Nephron progenitor cell (in vitro differentiated cells): ENCODE measurements at regions not wholly inside any gene's neighbourhood (a gene's known extent, or its start where the extent isn't known, plus 50 kb on each side); places are given as distances from the start of the nearest gene placed in this dataset.

Experiments
- DNase-seq: peaks from one replicate; pipeline ENCODE4 v3.0.0; 2021
- H3K27ac Mint-ChIP-seq: 2 replicates; pipeline ENCODE4 v1.8.0; 2021; ENCODE audit warnings: mild to moderate bottlenecking, moderate library complexity, mixed read lengths
- H3K27me3 Mint-ChIP-seq: 2 replicates; pipeline ENCODE4 v1.8.0; 2021; ENCODE audit warnings: mild to moderate bottlenecking, low read depth, mixed read lengths; ENCODE audit not compliant: poor library complexity
- H3K36me3 Mint-ChIP-seq: 2 replicates; pipeline ENCODE4 v1.8.0; 2021; ENCODE audit warnings: low read depth, mixed read lengths
- H3K4me1 Mint-ChIP-seq: 2 replicates; pipeline ENCODE4 v1.8.0; 2021; ENCODE audit warnings: mixed read lengths
- H3K4me3 Mint-ChIP-seq: 2 replicates; pipeline ENCODE4 v1.8.0; 2021; ENCODE audit warnings: mild to moderate bottlenecking, moderate library complexity, mixed read lengths
- H3K9me3 Mint-ChIP-seq: 2 replicates; pipeline ENCODE4 v1.8.0; 2021; ENCODE audit warnings: mild to moderate bottlenecking, moderate library complexity, mixed read lengths
- CTCF ChIP-seq: fragments of 200-600 bp; sonication (generic); IDR thresholded peaks from 2 replicates; pipeline ENCODE4 v1.5.0; 2021; ENCODE audit warnings: antibody characterized with exemption

GRCh38 chr4:187577941-187578480, 417.6 kb upstream of the ZFP42 start:
- Mint-ChIP-seq H3K4me1 (no peaks in the 10 kb centered on the region), H3K4me3 (no peak overlapping the region), H3K36me3 (no peaks in the 10 kb centered on the region), H3K27me3 (peaks cover 9% of the 10 kb centered on the region), H3K9me3 (peaks cover 14% of the 10 kb centered on the region), H3K27ac (no peak overlapping the region)
- no peak for DNase-seq
- TF ChIP-seq CTCF = no peak

DNA sequence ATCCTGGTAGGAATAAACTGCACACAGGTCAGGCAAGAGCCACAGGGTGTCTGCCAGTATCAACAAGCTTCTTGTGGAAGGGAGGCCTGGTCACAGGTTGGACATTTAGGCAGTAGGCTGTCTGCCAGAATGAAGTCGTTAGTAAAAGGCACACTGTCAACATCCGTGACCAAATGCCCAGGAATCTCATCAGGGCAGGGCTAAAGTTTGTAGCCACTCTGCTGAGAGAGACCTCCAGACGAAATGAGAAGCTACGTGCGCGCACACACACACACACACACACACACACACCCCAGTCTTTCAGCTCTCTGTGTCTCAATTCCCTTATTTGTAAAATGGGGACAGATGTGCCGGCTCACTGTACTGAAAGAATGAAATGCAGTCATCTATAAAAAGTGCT, 408.7 kb upstream of the ZFP42 start:
- no peak for TF ChIP-seq CTCF

DNA sequence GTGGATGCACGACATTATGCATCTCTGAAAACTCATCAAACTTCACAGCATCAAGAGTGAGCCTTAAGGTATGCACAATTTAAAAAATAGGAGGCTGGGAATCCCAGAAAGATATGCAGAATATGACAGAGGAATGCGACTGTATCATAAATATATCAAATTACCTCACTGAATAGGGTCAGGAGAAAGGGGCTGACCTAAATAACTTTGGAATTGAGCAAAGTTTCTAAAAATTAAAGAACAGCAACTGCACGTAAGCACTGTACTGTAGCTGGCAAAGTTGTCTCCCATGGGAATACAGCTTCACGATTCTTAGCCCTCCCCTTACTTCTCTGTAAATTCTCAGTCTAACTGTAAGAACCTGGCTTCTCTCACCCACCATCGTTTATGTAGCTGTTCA, 397.4 kb upstream of the ZFP42 start:
- Mint-ChIP-seq H3K27ac (no peak overlapping the region), H3K4me3 (no peak overlapping the region), H3K4me1 (peaks cover 6% of the 10 kb centered on the region), H3K9me3 (no peaks in the 10 kb centered on the region), H3K36me3 (no peaks in the 10 kb centered on the region), H3K27me3 (peaks cover 4% of the 10 kb centered on the region)
- no peak for TF ChIP-seq CTCF
- no peak for DNase-seq

More for the DNA sequence above, 408.7 kb upstream of the ZFP42 start:
- no peaks in the 10 kb centered on the region for H3K27me3 Mint-ChIP-seq
- DNase-seq = no peak
- peaks cover 7% of the 10 kb centered on the region for H3K4me1 Mint-ChIP-seq
- H3K27ac Mint-ChIP-seq = peak overlapping the region; percentile 65
- no peaks in the 10 kb centered on the region for H3K36me3 Mint-ChIP-seq
- no peak overlapping the region for H3K4me3 Mint-ChIP-seq
- H3K9me3 Mint-ChIP-seq = no peaks in the 10 kb centered on the region

DNA sequence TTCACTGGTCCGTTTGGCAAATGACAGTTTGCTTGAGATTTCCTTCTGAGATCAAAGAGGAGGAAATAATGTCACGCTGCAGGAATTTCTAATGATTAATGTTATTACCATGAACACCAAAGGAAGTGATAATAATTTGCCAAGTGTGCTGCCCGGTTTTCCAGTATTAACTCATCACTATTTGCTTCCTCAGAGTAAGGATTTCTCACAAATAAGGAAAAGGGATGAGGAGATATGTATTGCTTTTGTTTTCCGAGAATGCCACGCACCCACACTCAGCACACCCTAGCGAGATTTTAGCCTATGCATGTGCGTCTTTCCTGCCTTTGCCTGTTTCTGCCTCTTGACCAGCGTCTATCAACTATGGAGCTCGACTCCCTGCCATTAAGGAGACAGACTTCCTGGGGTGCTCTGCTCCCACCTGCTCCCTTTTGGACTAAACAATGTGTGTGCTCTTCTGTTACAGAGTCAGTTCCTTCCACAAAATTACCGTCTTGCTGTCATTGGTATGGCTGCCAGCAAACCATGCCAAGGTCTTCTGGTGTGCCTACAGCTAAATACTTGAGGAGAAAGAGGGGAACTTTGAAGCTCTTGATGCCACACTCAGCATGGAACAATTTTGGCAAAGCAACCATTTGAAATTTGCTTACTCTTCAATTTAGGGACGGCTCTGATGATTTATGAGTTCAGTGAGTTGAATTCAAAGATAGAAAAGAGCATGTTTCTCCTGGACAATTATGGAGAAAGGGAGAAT, 393.1 kb upstream of the ZFP42 start:
- peaks cover 3% of the 10 kb centered on the region for H3K27me3 Mint-ChIP-seq
- no peaks in the 10 kb centered on the region for H3K36me3 Mint-ChIP-seq
- TF ChIP-seq CTCF = no peak
- H3K4me3 Mint-ChIP-seq = no peak overlapping the region
- H3K4me1 Mint-ChIP-seq = peaks cover 15% of the 10 kb centered on the region
- H3K27ac Mint-ChIP-seq = no peak overlapping the region
- no peaks in the 10 kb centered on the region for H3K9me3 Mint-ChIP-seq
- no peak for DNase-seq

DNA sequence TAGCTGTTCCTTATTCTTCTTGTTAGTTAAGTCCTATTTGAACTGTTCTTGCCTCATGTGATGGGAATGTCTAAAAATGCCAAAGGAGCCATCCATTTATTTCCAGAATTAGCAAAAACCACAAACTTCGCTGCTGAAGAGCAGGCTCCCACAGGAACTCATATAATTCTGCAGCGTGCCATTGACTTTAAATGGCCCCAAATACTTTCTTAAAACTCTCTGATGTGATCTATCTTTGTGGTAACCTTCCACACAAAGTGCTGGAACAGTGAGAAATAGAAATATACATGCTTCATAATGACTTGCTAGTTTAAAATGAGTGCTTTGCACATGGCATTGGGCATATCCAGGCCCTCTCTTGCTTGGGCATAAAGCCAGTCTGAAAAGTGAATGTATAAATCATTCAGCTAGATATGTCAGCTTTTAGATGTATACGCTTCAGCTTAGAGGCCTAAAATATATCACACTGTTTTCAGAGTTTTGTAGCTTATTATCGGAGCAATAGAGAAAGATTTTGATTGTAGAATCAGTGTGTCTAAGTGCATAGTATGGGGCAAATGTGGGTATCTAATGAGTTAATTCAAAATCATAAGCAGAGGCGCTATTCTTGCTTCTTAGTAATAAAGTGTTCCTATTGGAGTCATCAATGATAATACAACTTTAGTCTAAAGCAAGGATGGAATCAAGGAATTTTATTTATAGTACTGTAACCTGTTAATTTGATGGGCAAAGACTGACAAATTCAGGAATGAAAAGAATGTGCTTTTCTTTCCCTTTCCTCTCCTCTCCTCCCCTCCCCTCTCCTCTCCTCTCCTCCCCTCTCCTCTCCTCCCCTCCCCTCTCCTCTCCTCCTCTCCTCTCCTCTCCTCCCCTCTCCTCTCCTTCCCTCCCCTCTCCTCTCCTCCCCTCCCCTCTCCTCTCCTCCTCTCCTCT, 392.2 kb upstream of the ZFP42 start:
- TF ChIP-seq CTCF = no peak
- Mint-ChIP-seq H3K4me1 (peaks cover 15% of the 10 kb centered on the region), H3K36me3 (no peaks in the 10 kb centered on the region), H3K27me3 (peaks cover 3% of the 10 kb centered on the region), H3K4me3 (no peak overlapping the region), H3K9me3 (no peaks in the 10 kb centered on the region), H3K27ac (no peak overlapping the region)
- no peak for DNase-seq
